ENCODE measurements at regions not wholly inside any gene's neighbourhood (a gene's known extent, or its start where the extent isn't known, plus 50 kb on each side); places are given as distances from the start of the nearest gene placed in this dataset.

DNA sequence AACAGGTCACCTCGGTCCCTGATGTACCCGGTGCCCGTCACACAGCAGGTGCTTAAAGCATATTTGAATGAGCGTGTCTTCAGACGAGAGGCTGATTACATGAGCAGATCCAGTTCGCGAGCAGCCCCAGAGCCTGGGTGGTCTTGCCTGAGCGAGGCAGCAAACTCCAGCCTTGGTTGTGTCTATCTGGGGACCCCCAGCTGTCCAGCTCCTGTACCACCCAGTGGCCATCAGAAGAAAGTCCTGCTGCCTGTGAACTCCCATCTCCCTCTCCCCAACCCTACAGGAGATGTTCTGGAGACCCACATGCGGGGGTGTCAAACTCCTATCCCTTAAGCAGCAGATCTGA lies 174.2 kb downstream of the PHETA1 start:
- no peak for DNase-seq

GRCh38 chr12:111193977-111194702 lies 174.8 kb downstream of the PHETA1 start:
- no peak for DNase-seq

DNA sequence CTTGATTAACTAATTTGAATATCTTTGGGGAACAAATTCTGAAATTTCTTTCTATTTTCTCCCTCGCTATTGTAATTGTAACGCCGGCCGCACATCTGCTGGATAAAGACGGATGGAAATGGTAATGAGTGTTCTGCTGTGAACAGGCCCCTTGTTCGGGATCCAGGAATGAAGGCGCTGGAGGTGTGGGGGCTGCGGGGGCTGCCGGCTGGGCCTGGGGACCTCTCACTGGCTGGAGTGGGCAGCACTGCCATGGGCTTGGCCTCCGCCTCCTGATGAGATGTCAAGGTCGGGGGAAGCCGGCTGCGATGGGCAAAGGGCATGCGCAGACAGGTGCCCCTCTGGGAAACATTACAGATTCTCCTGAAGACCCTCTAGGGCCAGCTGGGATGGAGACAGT lies 175.4 kb downstream of the PHETA1 start:
- DNase-seq, result no peak

DNA sequence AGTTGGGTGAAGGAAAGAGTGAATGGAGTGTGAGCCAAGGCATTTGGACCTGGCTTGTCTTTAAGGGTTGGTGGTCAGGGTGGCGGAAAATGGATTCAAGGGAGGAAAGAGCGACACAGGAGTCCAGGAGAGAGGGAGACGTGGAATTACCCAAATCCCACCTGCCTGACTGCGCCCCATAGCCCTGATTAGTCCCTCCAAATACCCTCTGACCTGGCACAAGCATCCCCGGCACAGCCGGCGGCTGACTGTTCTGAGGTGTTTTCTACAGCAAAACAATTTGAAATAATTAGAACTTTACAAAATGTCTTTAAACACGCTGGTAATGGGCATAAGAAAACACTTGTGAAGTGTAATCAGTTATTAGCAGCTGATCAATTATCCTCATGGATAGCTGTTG lies 175.8 kb downstream of the PHETA1 start:
- DNase-seq, result no peak

GRCh38 chr12:111192647-111193046 lies 176.2 kb downstream of the PHETA1 start:
- no peak for DNase-seq

GRCh38 chr12:111190741-111191526 lies 178.0 kb downstream of the PHETA1 start:
- no peak for DNase-seq

DNA sequence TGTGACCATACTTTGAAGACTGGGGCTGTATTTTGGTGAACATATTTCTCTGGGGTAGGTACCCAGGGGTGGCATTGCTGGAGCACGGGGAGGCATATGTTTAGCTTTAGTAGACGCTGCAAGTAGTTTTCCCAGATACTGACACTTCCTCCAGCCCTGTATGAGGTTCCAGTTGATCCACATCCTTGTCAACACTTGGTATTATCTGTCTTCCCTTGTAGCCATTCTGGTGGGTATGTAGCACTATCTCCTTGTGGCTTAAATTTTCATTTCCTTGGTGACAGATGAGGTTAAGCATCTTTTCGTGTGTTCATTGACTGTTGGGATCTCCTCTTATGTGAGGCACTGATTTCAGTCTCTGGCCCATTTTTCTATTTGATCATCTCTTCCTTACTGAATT lies 179.1 kb downstream of the PHETA1 start:
- DNase-seq, result no peak

GRCh38 chr12:111188436-111188835 lies 180.5 kb downstream of the PHETA1 start:
- no peak for DNase-seq

GRCh38 chr12:111186347-111186746 lies 182.5 kb downstream of the PHETA1 start:
- DNase-seq, result no peak

GRCh38 chr12:111185889-111186227 lies 183.0 kb downstream of the PHETA1 start:
- no peak for DNase-seq

DNA sequence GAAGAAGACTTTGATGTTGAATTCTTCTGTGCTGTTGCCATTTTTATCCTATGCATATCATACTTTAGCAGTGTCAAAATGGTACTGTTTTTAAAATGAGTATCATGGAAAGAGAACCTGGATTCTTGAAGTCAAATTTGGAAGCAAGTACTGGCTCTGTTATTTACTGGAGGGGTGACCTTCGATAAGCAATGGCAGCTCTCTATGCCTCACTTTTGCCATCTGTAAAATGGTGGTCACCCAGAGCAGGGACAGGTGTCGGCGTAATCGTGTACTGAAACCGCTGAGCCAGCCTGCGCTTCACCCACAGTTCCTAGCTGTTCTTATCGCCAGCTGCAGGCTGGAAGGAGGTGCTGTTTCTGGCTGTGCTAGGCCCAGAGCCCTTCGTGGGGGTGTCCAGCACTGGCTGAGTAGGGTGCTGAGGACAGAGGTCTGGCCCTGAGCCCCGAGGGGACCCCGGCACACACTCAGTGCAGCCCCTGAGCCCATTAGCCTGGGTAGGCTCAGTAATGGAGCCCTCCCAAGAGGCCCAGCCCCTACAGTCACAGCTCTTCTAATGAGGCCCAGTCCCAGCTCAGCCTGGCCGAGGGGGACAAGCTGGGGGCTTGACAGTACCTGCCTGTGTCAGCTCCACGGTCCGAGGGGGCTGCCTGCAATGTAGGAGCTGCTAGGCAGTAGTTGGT lies 183.5 kb downstream of the PHETA1 start:
- DNase-seq, result no peak

- DNase-seq, result no peak
These were observed 184.7 kb downstream of the PHETA1 start for GRCh38 chr12:111184161-111184560.

GRCh38 chr12:111183094-111183493 lies 185.8 kb downstream of the PHETA1 start:
- no peak for DNase-seq

DNA sequence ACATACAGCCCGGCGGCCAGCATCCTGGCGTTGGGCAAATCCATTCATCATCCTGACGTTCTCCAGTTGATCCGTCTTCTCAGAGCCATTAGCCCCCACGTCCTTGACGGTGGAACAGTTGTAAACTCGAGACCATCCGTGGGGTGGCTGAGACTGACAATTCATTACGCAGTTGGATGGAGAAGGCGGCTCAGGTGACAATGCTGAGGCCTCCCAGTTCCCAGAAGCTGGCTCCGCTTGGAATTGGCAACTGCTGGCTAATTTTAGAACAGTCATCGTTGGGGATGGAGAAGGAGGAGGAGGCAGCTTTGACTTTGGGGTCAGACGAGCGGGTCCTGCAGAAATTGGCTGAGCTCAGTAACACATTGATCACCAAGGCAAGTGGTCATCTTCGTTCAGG lies 186.5 kb downstream of the PHETA1 start:
- no peak for DNase-seq

GRCh38 chr12:111181143-111181726 lies 187.7 kb downstream of the PHETA1 start:
- no peak for DNase-seq

- no peak for DNase-seq
These were observed 188.3 kb downstream of the PHETA1 start for GRCh38 chr12:111180426-111181142.

- DNase-seq, result no peak
These were observed 190.5 kb downstream of the PHETA1 start for GRCh38 chr12:111178181-111179081.

DNA sequence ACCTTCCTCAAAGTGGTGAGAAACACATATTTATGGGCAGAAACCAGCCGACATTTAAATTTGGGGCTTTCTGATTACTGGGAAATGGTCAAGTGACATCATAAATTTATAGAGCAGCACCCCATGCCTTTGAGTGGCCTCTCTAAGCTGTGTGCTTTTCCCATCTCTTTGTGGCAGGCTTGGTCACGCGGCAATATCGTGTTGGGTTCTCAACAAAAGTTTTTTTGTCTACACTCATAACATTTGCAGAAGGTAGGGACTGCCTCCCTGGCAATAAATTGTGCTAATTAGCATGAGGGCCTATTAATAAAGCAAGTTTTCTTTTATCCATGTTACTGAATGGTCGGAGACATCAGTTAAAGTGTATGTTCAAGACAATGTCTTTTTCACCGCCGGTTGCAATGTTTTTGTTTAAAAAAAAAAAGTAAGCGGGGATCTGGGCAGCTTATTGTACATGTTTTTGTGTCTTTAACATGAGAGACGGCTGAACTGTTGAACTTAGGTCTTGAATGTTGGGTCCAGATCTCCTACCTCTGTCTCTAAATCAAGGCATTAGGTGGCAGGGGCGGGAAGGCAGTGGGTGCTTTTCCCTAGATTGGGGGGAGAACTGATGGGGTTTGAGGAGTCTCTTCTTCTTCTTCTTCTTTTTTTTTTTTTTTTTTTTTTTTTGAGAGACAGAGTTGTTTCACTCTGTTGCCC lies 193.3 kb downstream of the PHETA1 start:
- DNase-seq, result no peak

GRCh38 chr12:111174961-111175345 lies 193.9 kb downstream of the PHETA1 start:
- no peak for DNase-seq

DNA sequence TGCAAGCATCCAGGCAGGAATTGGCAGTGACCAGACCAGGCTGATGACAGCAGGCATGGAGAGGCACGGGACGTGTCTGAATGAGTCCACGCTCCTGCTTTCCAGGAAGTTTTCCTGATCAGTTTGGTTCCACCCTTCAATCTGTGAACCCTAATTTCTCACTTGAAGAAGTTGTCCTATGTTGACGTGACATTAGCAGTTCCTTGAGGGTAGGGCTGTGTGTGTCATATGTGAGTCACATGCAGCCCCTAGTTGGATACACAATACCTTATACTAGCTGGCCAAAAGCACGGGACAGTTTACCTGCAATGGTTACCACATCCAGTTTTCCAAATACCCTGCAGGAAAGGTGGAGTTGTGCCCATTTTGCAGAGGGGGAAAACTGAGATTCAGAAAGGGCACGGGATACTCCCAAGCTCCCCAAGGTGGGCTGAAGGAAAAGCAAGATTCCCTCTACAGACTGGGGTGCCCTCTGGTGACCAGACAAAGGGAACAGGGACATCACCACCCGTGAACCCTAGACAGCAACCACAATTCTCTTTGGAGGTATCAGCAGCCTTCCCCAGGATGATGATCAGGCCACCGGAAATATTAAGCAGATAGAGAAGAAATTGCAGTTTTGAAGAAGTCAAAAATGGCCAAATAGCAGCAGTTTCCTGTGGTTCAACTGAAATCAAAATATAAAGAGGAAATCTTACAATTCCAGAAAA lies 194.5 kb downstream of the PHETA1 start:
- no peak for DNase-seq

- no peak for DNase-seq
These were observed 195.1 kb downstream of the PHETA1 start for GRCh38 chr12:111173836-111174235.

All from stimulated activated CD8-positive, alpha-beta memory T cell treated with anti-CD3 and anti-CD28 coated beads, Interleukin-4, amount 100 ng/mL, for 48 hours (primary cell).